Caco-2 (cell line): ENCODE measurements at regions not wholly inside any gene's neighbourhood (a gene's known extent, or its start where the extent isn't known, plus 50 kb on each side); places are given as distances from the start of the nearest gene placed in this dataset.
"Not testable (repeated sequence)": the region's sequence is repeated elsewhere in the genome, so short reads cannot be mapped to it uniquely, and the experiment has no call there.

ENCODE experiments used
- BruUV-seq: library from RNA; stranded (reverse); fragments of 400-500 nt; replicated peaks from 2 replicates; lab custom pipeline; 2021; lab: Mats Ljungman, UMichigan
- CTCF ChIA-PET: fragments of 300-600 bp; sonication (Branson Sonifier 250); formaldehyde crosslinking; loops from one replicate; lab custom pipeline; 2022; ENCODE audit warnings: antibody characterized with exemption; lab: Charles Lee
- POLR2A ChIA-PET: fragments of 300-600 bp; sonication (Branson Sonifier 250); formaldehyde crosslinking; loops from one replicate; lab custom pipeline; 2022; ENCODE audit warnings: antibody characterized with exemption; lab: Charles Lee
- DNase-seq, 2 experiments: peaks; one replicate each; pipeline versions ENCODE4 v3.0.0 to v3.0.0-alpha.2; 2020 to 2022
- H3K27me3 ChIP-seq: replicated peaks from 2 replicates; pipeline ENCODE4 v1.6.0; 2011; ENCODE audit warnings: low read length; ENCODE audit not compliant: control insufficient read depth, insufficient read depth
- H3K36me3 ChIP-seq: 2 replicates; pipeline ENCODE4 v1.5.1; 2011; ENCODE audit warnings: low read length; ENCODE audit not compliant: control insufficient read depth, insufficient read depth
- H3K4me1 ChIP-seq: fragments of 250-450 bp; sonication (Bioruptor Pico); 2 replicates; pipeline ENCODE4 v1.5.1; 2020; ENCODE audit warnings: mild to moderate bottlenecking
- H3K4me3 ChIP-seq: 2 replicates; pipeline ENCODE4 v1.5.1; 2011; ENCODE audit warnings: low read depth, mild to moderate bottlenecking, control low read depth, low read length
- H3K9me3 ChIP-seq: fragments of 250-450 bp; sonication (Bioruptor Pico); 2 replicates; pipeline ENCODE4 v1.5.1; 2020; ENCODE audit warnings: mild to moderate bottlenecking, moderate library complexity
- H3K27ac Mint-ChIP-seq: one replicate; pipeline ENCODE4 v1.8.0; 2022; ENCODE audit warnings: mixed read lengths; ENCODE audit not compliant: unreplicated experiment
- H3K27me3 Mint-ChIP-seq: one replicate; pipeline ENCODE4 v1.8.0; 2022; ENCODE audit warnings: mixed read lengths; ENCODE audit not compliant: insufficient read depth, unreplicated experiment
- H3K36me3 Mint-ChIP-seq: one replicate; pipeline ENCODE4 v1.8.0; 2022; ENCODE audit warnings: mild to moderate bottlenecking, mixed read lengths; ENCODE audit not compliant: insufficient read depth, unreplicated experiment
- H3K4me1 Mint-ChIP-seq: one replicate; pipeline ENCODE4 v1.8.0; 2022; ENCODE audit warnings: low read depth, mixed read lengths; ENCODE audit not compliant: unreplicated experiment
- H3K4me3 Mint-ChIP-seq: one replicate; pipeline ENCODE4 v1.8.0; 2022; ENCODE audit warnings: mild to moderate bottlenecking, moderate library complexity, mixed read lengths; ENCODE audit not compliant: unreplicated experiment
- H3K9me3 Mint-ChIP-seq: one replicate; pipeline ENCODE4 v1.8.0; 2022; ENCODE audit warnings: mixed read lengths; ENCODE audit not compliant: unreplicated experiment
- intact Hi-C: fragments of 100-400 bp; cut with micrococcal nuclease; formaldehyde crosslinking; loops from one replicate; pipeline ENCODE4 v1.10.0; 2022; ENCODE audit not compliant: unreplicated experiment
- TF ChIP-seq, protein P1 (sequence below), 2 experiments: fragments of 200-600 bp in 1 of 2; IDR thresholded peaks; 1 replicate in 1 of 2; 2 replicates in 1 of 2; pipeline versions ENCODE4 v1.5.1 to v1.8.0; 2011 to 2022; ENCODE audit warnings: antibody characterized with exemption in 1 of 2, control low read depth in 1 of 2, inconsistent platforms in 1 of 2, low read depth in 1 of 2, low read length in 1 of 2, mild to moderate bottlenecking in 1 of 2, moderate library complexity in 1 of 2; ENCODE audit not compliant: insufficient read depth in 1 of 2, severe bottlenecking in 1 of 2, unreplicated experiment in 1 of 2

GRCh38 chr13:54110597-54110996 lies 1082.0 kb downstream of the OLFM4 start:
- no peaks in the 10 kb centered on the region for H3K36me3 Mint-ChIP-seq
- Histone ChIP-seq H3K36me3 (no peaks in the 10 kb centered on the region), H3K9me3 (no peaks in the 10 kb centered on the region), H3K4me3 (no peak overlapping the region), H3K4me1 (no peaks in the 10 kb centered on the region), H3K27me3 (no peaks in the 10 kb centered on the region)
- H3K4me3 Mint-ChIP-seq: no peak overlapping the region
- ChIA-PET POLR2A (no interaction called here), CTCF (no interaction called here)
- no TSS peak for BruUV-seq
- intact Hi-C loops: no loop called here
- TF ChIP-seq, protein P1, sequence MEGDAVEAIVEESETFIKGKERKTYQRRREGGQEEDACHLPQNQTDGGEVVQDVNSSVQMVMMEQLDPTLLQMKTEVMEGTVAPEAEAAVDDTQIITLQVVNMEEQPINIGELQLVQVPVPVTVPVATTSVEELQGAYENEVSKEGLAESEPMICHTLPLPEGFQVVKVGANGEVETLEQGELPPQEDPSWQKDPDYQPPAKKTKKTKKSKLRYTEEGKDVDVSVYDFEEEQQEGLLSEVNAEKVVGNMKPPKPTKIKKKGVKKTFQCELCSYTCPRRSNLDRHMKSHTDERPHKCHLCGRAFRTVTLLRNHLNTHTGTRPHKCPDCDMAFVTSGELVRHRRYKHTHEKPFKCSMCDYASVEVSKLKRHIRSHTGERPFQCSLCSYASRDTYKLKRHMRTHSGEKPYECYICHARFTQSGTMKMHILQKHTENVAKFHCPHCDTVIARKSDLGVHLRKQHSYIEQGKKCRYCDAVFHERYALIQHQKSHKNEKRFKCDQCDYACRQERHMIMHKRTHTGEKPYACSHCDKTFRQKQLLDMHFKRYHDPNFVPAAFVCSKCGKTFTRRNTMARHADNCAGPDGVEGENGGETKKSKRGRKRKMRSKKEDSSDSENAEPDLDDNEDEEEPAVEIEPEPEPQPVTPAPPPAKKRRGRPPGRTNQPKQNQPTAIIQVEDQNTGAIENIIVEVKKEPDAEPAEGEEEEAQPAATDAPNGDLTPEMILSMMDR (IDR thresholded peaks at IDR 0.05; ENCODE audit: insufficient read depth in 1 of 2, low read depth in 1 of 2, low read length in 1 of 2, severe bottlenecking in 1 of 2, unreplicated experiment in 1 of 2): no peak
- H3K27me3 Mint-ChIP-seq: peaks cover 6% of the 10 kb centered on the region
- no peaks in the 10 kb centered on the region for H3K9me3 Mint-ChIP-seq
- no peaks in the 10 kb centered on the region for H3K4me1 Mint-ChIP-seq
- no peak overlapping the region for H3K27ac Mint-ChIP-seq
- DNase-seq: no peak

DNA sequence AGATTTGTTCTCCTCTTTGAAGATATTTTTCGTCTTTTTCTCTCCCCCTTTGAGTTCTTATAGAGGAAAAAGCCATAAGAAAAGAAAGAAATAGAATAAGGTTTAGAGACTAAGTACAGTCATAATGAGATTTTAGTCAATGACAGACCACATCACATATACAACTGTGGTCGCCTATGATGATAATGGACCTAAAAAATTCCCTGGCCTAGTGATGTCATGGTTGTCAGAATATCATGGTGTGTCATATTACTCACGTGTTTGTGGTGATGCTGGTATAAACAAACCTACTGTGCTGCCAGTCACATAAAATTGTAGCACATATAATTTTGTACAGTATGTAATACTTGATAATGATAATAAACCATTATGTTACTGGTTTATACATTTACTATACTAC lies 1096.1 kb downstream of the OLFM4 start:
- no peaks in the 10 kb centered on the region for H3K36me3 Mint-ChIP-seq
- ChIA-PET CTCF (no interaction called here), POLR2A (no interaction called here)
- Histone ChIP-seq H3K4me3 (no peak overlapping the region), H3K9me3 (no peaks in the 10 kb centered on the region), H3K36me3 (no peaks in the 10 kb centered on the region), H3K4me1 (no peaks in the 10 kb centered on the region), H3K27me3 (no peaks in the 10 kb centered on the region)
- intact Hi-C loops: no loop called here
- H3K27me3 Mint-ChIP-seq: peaks cover 5% of the 10 kb centered on the region
- H3K27ac Mint-ChIP-seq: no peak overlapping the region
- H3K9me3 Mint-ChIP-seq: no peaks in the 10 kb centered on the region
- H3K4me3 Mint-ChIP-seq: no peak overlapping the region
- no peaks in the 10 kb centered on the region for H3K4me1 Mint-ChIP-seq
- no TSS peak for BruUV-seq
- TF ChIP-seq, protein P1 (IDR thresholded peaks at IDR 0.05; ENCODE audit: insufficient read depth in 1 of 2, low read depth in 1 of 2, low read length in 1 of 2, severe bottlenecking in 1 of 2, unreplicated experiment in 1 of 2): no peak
- no peak for DNase-seq

GRCh38 chr13:54130931-54131330 lies 1102.3 kb downstream of the OLFM4 start:
- H3K9me3 Mint-ChIP-seq, POLR2A ChIA-PET, H3K27me3 ChIP-seq, H3K27ac Mint-ChIP-seq, CTCF ChIA-PET, H3K36me3 Mint-ChIP-seq, H3K36me3 ChIP-seq, H3K4me1 ChIP-seq, DNase-seq, H3K4me3 ChIP-seq, H3K9me3 ChIP-seq, BruUV-seq, H3K4me3 Mint-ChIP-seq, H3K4me1 Mint-ChIP-seq, intact Hi-C loops: not testable (repeated sequence)
- H3K27me3 Mint-ChIP-seq: peaks cover 18% of the 10 kb centered on the region

GRCh38 chr13:54131433-54131832 lies 1102.8 kb downstream of the OLFM4 start:
- BruUV-seq, H3K4me3 ChIP-seq, H3K36me3 ChIP-seq, H3K9me3 ChIP-seq, H3K9me3 Mint-ChIP-seq, H3K27ac Mint-ChIP-seq, H3K4me1 ChIP-seq, H3K27me3 ChIP-seq, intact Hi-C loops, H3K36me3 Mint-ChIP-seq, CTCF ChIA-PET, POLR2A ChIA-PET, H3K4me1 Mint-ChIP-seq, H3K4me3 Mint-ChIP-seq, DNase-seq: not testable (repeated sequence)
- peaks cover 18% of the 10 kb centered on the region for H3K27me3 Mint-ChIP-seq

GRCh38 chr13:54132127-54132526 lies 1103.5 kb downstream of the OLFM4 start:
- H3K27ac Mint-ChIP-seq, H3K9me3 ChIP-seq, POLR2A ChIA-PET, intact Hi-C loops, BruUV-seq, H3K4me1 Mint-ChIP-seq, DNase-seq, CTCF ChIA-PET, H3K36me3 ChIP-seq, H3K4me3 ChIP-seq, H3K4me3 Mint-ChIP-seq, H3K36me3 Mint-ChIP-seq, H3K9me3 Mint-ChIP-seq, H3K27me3 ChIP-seq, H3K4me1 ChIP-seq: not testable (repeated sequence)
- H3K27me3 Mint-ChIP-seq: peaks cover 21% of the 10 kb centered on the region

- POLR2A ChIA-PET, CTCF ChIA-PET, H3K4me1 ChIP-seq, H3K27me3 ChIP-seq, H3K27ac Mint-ChIP-seq, H3K9me3 ChIP-seq, H3K4me3 Mint-ChIP-seq, H3K36me3 ChIP-seq, H3K36me3 Mint-ChIP-seq, H3K4me3 ChIP-seq, intact Hi-C loops, BruUV-seq, H3K9me3 Mint-ChIP-seq, DNase-seq, H3K4me1 Mint-ChIP-seq: not testable (repeated sequence)
- H3K27me3 Mint-ChIP-seq: peaks cover 21% of the 10 kb centered on the region
Observed at GRCh38 chr13:54132720-54133119, 1104.1 kb downstream of the OLFM4 start.
